GM12878 (cell line): ENCODE measurements at regions not wholly inside any gene's neighbourhood (a gene's known extent, or its start where the extent isn't known, plus 50 kb on each side); places are given as distances from the start of the nearest gene placed in this dataset.

Experiments used
- CEBPB ChIP-seq, 2 experiments: fragments of 150-350 bp in 1 of 2; IDR thresholded peaks; 2 replicates each; pipeline ENCODE4 v1.6.1; 2012 to 2014; ENCODE audit warnings: low read depth in 2 of 2, low read length in 2 of 2, borderline replicate concordance in 1 of 2, inconsistent platforms in 1 of 2
- CHD2 ChIP-seq: IDR thresholded peaks from 2 replicates; pipeline ENCODE4 v1.6.1; 2011; ENCODE audit warnings: low read depth, low read length, improper control_type of control experiment, borderline replicate concordance
- CTCF ChIP-seq, 3 experiments: IDR thresholded peaks in 2 of 3; conservative IDR thresholded peaks in 1 of 3; 2 replicates each; pipeline ENCODE4 v1.5.1; 2011; ENCODE audit warnings: low read depth in 3 of 3, low read length in 3 of 3, mild to moderate bottlenecking in 3 of 3, control low read depth in 2 of 3, moderate library complexity in 2 of 3, inconsistent platforms in 1 of 3, mixed read lengths in 1 of 3; ENCODE audit not compliant: control insufficient read depth in 2 of 3, insufficient read depth in 1 of 3; ENCODE audit errors: extremely low read depth in 1 of 3
- HDAC2 ChIP-seq: fragments of 200-600 bp; sonication (generic); IDR thresholded peaks from 2 replicates; pipeline ENCODE4 v1.6.1; 2017
- HDGF ChIP-seq: fragments of 450-650 bp; IDR thresholded peaks from 2 replicates; pipeline ENCODE4 v1.6.1; 2016; ENCODE audit warnings: antibody characterized with exemption
- POLR2A ChIP-seq: IDR thresholded peaks from 2 replicates; pipeline ENCODE4 v1.6.1; 2011; ENCODE audit warnings: low read depth, mild to moderate bottlenecking, low read length
- POLR2AphosphoS2 ChIP-seq: IDR thresholded peaks from 2 replicates; pipeline ENCODE4 v1.6.1; 2011; ENCODE audit warnings: low read depth, mild to moderate bottlenecking, low read length, improper control_type of control experiment, moderate library complexity
- SP1 ChIP-seq: IDR thresholded peaks from one replicate; pipeline ENCODE4 v1.6.1; 2011; ENCODE audit warnings: low read depth, low read length
- TF ChIP-seq, protein P1 (sequence below): IDR thresholded peaks from 2 replicates; pipeline ENCODE4 v1.6.1; 2012; ENCODE audit warnings: low read depth, low read length, improper control_type of control experiment

GRCh38 chr13:89066868-89067466 is 1395.8 kb downstream of the SLITRK5 start:
- no peak for TF ChIP-seq HDAC2
- peak; percentile 36 to 66 (median 65) for TF ChIP-seq CTCF (IDR thresholded peaks at IDR 0.05 in 2 of 3, conservative IDR thresholded peaks at IDR 0.05 in 1 of 3; ENCODE audit: control insufficient read depth in 2 of 3, extremely low read depth in 1 of 3, insufficient read depth in 1 of 3, low read depth in 3 of 3, low read length in 3 of 3)
- no peak for TF ChIP-seq POLR2A
- TF ChIP-seq, protein P1, sequence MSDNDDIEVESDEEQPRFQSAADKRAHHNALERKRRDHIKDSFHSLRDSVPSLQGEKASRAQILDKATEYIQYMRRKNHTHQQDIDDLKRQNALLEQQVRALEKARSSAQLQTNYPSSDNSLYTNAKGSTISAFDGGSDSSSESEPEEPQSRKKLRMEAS, result no peak
- TF ChIP-seq POLR2AphosphoS2, result no peak
- TF ChIP-seq HDGF, result no peak
- TF ChIP-seq SP1, result no peak
- no peak for TF ChIP-seq CEBPB (IDR thresholded peaks at IDR 0.05; ENCODE audit: borderline replicate concordance in 1 of 2, low read depth in 2 of 2, low read length in 2 of 2)
- TF ChIP-seq CHD2, result no peak
